Neural progenitor cell (in vitro differentiated cells): ENCODE measurements at regions not wholly inside any gene's neighbourhood (a gene's known extent, or its start where the extent isn't known, plus 50 kb on each side); places are given as distances from the start of the nearest gene placed in this dataset.

ENCODE experiments used
- CTCF ChIP-seq: fragments of 200-600 bp; sonication (generic); IDR thresholded peaks from 2 replicates; pipeline ENCODE4 v1.5.1; 2017; ENCODE audit warnings: antibody characterized with exemption, mild to moderate bottlenecking
- EZH2 ChIP-seq: fragments of 200-600 bp; sonication (generic); IDR thresholded peaks from 2 replicates; pipeline ENCODE4 v1.6.1; 2017; ENCODE audit warnings: antibody characterized with exemption, mild to moderate bottlenecking, moderate library complexity
- EZH2phosphoT487 ChIP-seq: fragments of 200-600 bp; sonication (generic); IDR thresholded peaks from 2 replicates; pipeline ENCODE4 v1.6.1; 2017; ENCODE audit warnings: antibody characterized with exemption

GRCh38 chr5:144011388-144011787 lies 159.1 kb downstream of the YIPF5 start:
- TF ChIP-seq CTCF (no peak), EZH2 (no peak), EZH2phosphoT487 (no peak)
